H1 (cell line): ENCODE measurements at regions not wholly inside any gene's neighbourhood (a gene's known extent, or its start where the extent isn't known, plus 50 kb on each side); places are given as distances from the start of the nearest gene placed in this dataset.

Experiments used
- BACH1 ChIP-seq: IDR thresholded peaks from 2 replicates; pipeline ENCODE4 v1.6.1; 2012; ENCODE audit warnings: low read length, improper control_type of control experiment
- CHD1 ChIP-seq: IDR thresholded peaks from 2 replicates; pipeline ENCODE4 v1.6.1; 2012; ENCODE audit warnings: low read depth, low read length, improper control_type of control experiment
- CTCF ChIP-seq, 3 experiments: IDR thresholded peaks; 1 replicate in 2 of 3; 2 replicates in 1 of 3; pipeline versions ENCODE4 v1.5.1 to v1.6.1; 2011; ENCODE audit warnings: low read length in 3 of 3, mild to moderate bottlenecking in 3 of 3, inconsistent platforms in 2 of 3, low read depth in 1 of 3, moderate library complexity in 1 of 3; ENCODE audit not compliant: insufficient read depth in 1 of 3; ENCODE audit errors: control extremely low read depth in 1 of 3
- EGR1 ChIP-seq: IDR thresholded peaks from 2 replicates; pipeline ENCODE4 v1.6.1; 2011; ENCODE audit warnings: low read depth, low read length, borderline replicate concordance
- EP300 ChIP-seq, 2 experiments: IDR thresholded peaks; 1 replicate in 1 of 2; 2 replicates in 1 of 2; pipeline ENCODE4 v1.6.1; 2011 to 2012; ENCODE audit warnings: low read depth in 2 of 2, low read length in 2 of 2, mild to moderate bottlenecking in 2 of 2, borderline replicate concordance in 1 of 2, inconsistent platforms in 1 of 2, moderate library complexity in 1 of 2
- KDM4A ChIP-seq: IDR thresholded peaks from one replicate; pipeline ENCODE4 v1.7.1; 2012; ENCODE audit warnings: low read depth, mild to moderate bottlenecking, moderate library complexity, low read length, inconsistent platforms; ENCODE audit not compliant: severe bottlenecking
- NANOG ChIP-seq: IDR thresholded peaks from 2 replicates; pipeline ENCODE4 v1.6.1; 2011; ENCODE audit warnings: low read length, low read depth, mild to moderate bottlenecking, inconsistent platforms; ENCODE audit not compliant: insufficient read depth, poor library complexity, severe bottlenecking
- POLR2A ChIP-seq, 2 experiments: IDR thresholded peaks; 1 replicate in 1 of 2; 2 replicates in 1 of 2; pipeline ENCODE4 v1.6.1; 2011; ENCODE audit warnings: low read depth in 2 of 2, low read length in 2 of 2, mild to moderate bottlenecking in 2 of 2; ENCODE audit errors: control extremely low read depth in 1 of 2
- POLR2AphosphoS5 ChIP-seq: IDR thresholded peaks from 2 replicates; pipeline ENCODE4 v1.6.1; 2011; ENCODE audit warnings: low read depth, low read length
- RAD21 ChIP-seq, 2 experiments: IDR thresholded peaks in 1 of 2; conservative IDR thresholded peaks in 1 of 2; 2 replicates each; pipeline ENCODE4 v1.6.1; 2011; ENCODE audit warnings: low read depth in 2 of 2, low read length in 2 of 2, improper control_type of control experiment in 1 of 2, inconsistent platforms in 1 of 2, mild to moderate bottlenecking in 1 of 2, moderate library complexity in 1 of 2
- RFX5 ChIP-seq: IDR thresholded peaks from 2 replicates; pipeline ENCODE4 v1.6.1; 2011; ENCODE audit warnings: low read depth, low read length, improper control_type of control experiment, borderline replicate concordance
- RNF2 ChIP-seq: fragments of 200-900, 300-1000 bp; sonication (generic); IDR thresholded peaks from 2 replicates; pipeline ENCODE4 v1.7.1; 2016; ENCODE audit warnings: borderline replicate concordance, low read depth, mild to moderate bottlenecking, antibody characterized with exemption, low read length; ENCODE audit not compliant: poor library complexity, severe bottlenecking; ENCODE audit errors: missing control alignments
- SP1 ChIP-seq: IDR thresholded peaks from 2 replicates; pipeline ENCODE4 v1.6.1; 2011; ENCODE audit warnings: low read depth, low read length
- TAF1 ChIP-seq: IDR thresholded peaks from 2 replicates; pipeline ENCODE4 v1.6.1; 2011; ENCODE audit warnings: mild to moderate bottlenecking, low read depth, low read length

- no peak for TF ChIP-seq CHD1
- no peak for TF ChIP-seq CTCF (IDR thresholded peaks at IDR 0.05; ENCODE audit: control extremely low read depth in 1 of 3, insufficient read depth in 1 of 3, low read depth in 1 of 3, low read length in 3 of 3)
- no peak for TF ChIP-seq KDM4A
- no peak for TF ChIP-seq POLR2AphosphoS5
- no peak for TF ChIP-seq EP300 (IDR thresholded peaks at IDR 0.05; ENCODE audit: borderline replicate concordance in 1 of 2, low read depth in 2 of 2, low read length in 2 of 2)
- no peak for TF ChIP-seq BACH1
- no peak for TF ChIP-seq NANOG
- no peak for TF ChIP-seq EGR1
- no peak for TF ChIP-seq SP1
- no peak for TF ChIP-seq POLR2A (IDR thresholded peaks at IDR 0.05; ENCODE audit: control extremely low read depth in 1 of 2, low read depth in 2 of 2, low read length in 2 of 2)
- TF ChIP-seq TAF1, result no peak
- TF ChIP-seq RAD21 (IDR thresholded peaks at IDR 0.05 in 1 of 2, conservative IDR thresholded peaks at IDR 0.05 in 1 of 2; ENCODE audit: low read depth in 2 of 2, low read length in 2 of 2), result no peak
- no peak for TF ChIP-seq RFX5
- no peak for TF ChIP-seq RNF2
Measured at GRCh38 chr4:123501733-123502132, 105.1 kb downstream of the SPRY1 start.
